ENCODE measurements at regions not wholly inside any gene's neighbourhood (a gene's known extent, or its start where the extent isn't known, plus 50 kb on each side); places are given as distances from the start of the nearest gene placed in this dataset.

GRCh38 chr11:88410656-88411055, 73.1 kb upstream of the CTSC start:
- no peak for TF ChIP-seq CTCF (IDR thresholded peaks at IDR 0.05)
- no peak for TF ChIP-seq POLR2A (IDR thresholded peaks at IDR 0.05)

Data from testis (tissue), 2 donors.